ENCODE measurements at regions not wholly inside any gene's neighbourhood (a gene's known extent, or its start where the extent isn't known, plus 50 kb on each side); places are given as distances from the start of the nearest gene placed in this dataset.
"Not testable (repeated sequence)": the region's sequence is repeated elsewhere in the genome, so short reads cannot be mapped to it uniquely, and the experiment has no call there.

DNA sequence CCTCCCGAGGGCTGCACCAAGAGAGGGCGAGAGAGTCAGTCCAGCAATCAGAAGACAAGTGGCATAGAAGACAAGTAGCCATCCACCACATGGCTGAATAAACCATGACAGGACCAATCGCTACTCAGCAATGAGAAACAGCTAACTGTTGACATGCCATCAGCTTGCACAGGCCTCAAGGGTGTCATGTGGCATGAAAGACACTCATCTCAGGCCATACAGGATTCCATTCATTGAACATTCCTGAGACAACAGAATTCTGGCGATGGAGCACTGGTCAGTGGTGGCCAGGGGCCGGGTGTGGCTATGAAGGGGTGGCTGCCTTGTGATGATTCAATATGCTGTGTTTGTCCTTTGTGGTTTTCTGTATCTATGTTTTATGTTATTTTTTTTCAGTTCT lies 182.0 kb downstream of the ADRA2C start:
- not testable (repeated sequence) for H3K9me3 Mint-ChIP-seq; ATAC-seq; H3K36me3 Mint-ChIP-seq; DNase-seq (ENCODE audit: low spot score in 2 of 2)
- peak overlapping the region in 1 of 2 donors; percentile 67 for H3K27ac Mint-ChIP-seq

DNA sequence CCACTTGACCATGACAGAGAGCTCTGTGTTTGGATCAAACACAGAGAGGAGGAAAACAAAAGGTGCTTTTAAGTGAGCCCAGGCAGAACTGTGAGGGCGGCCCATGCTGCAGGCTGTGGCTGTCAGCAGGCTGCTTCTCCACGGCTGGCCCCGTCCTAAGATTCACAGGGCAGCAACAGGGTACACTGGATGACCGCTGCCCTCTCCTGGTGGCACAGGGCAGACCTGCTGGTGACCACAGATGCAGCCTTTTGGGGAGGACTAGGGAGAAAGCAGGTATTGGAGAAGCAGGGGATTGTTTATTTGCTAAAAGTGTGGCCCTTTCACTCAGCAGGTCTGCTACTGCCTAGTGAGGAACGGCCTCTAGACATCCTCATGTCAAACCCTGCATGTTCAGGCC lies 183.7 kb downstream of the ADRA2C start:
- peak overlapping the region in 1 of 2 donors; percentile 40 for H3K27ac Mint-ChIP-seq

DNA sequence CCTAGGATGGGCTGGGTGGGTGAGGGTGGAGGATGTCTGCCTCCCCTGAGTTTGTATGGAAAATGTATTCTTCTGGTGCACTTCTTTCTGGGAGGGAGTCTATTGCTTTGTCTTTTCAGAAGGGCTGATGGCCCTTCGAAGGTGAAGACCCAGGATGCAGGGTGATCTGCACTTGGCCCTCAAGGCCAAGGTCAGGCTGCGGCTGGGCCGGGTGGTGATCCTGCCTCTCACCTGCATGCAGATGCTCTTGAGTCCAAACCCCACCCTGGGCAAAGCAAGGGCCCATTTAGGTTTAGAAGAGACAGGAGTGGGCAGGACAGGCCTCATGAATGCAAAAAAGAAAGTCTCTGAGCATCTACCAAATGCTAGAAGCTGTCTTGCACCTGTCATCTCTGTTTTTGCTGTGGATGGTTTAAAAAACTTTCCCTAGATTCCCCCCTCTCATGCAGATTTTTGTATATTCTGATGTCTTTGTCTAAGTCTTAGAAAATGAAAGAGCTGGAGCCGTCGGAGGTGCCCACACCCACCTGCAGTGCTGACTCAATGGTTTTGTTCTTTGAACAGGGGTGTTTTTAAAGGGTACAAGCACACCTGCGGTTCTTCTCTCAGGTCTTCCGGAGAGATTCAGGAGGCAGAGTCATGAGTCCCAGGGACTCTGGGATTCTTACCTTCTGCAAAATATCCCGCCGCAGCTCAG lies 186.4 kb downstream of the ADRA2C start:
- ATAC-seq; DNase-seq (ENCODE audit: low spot score in 2 of 2); H3K9me3 Mint-ChIP-seq; H3K36me3 Mint-ChIP-seq: not testable (repeated sequence)
- H3K27ac Mint-ChIP-seq = peak overlapping the region in 1 of 2 donors; percentile 81

More for the DNA sequence above, 183.7 kb downstream of the ADRA2C start:
- H3K9me3 Mint-ChIP-seq, H3K36me3 Mint-ChIP-seq, ATAC-seq: not testable (repeated sequence)
- DNase-seq (ENCODE audit: low spot score in 2 of 2) = peak in 1 of 2 donors; percentile 20

DNA sequence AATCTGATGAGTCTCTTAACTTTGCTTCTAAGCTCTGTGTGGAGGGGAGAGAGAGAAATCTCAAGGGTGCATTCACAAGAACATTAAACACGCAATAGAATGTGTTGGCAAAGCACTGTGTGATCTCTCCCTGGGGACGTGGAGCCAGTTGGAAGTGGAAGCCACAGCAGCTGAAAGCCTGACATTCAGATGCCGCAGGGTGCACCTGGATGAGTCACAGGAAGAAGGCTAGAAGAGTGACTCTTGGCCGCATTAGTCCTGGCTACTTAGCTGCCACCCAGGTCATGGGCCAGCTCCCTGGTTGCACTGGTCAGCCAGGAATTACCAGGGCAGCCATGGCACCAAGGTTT lies 186.9 kb downstream of the ADRA2C start:
- not testable (repeated sequence) for H3K36me3 Mint-ChIP-seq; ATAC-seq; DNase-seq (ENCODE audit: low spot score in 2 of 2); H3K9me3 Mint-ChIP-seq
- peak overlapping the region in 1 of 2 donors; percentile 81 for H3K27ac Mint-ChIP-seq

DNA sequence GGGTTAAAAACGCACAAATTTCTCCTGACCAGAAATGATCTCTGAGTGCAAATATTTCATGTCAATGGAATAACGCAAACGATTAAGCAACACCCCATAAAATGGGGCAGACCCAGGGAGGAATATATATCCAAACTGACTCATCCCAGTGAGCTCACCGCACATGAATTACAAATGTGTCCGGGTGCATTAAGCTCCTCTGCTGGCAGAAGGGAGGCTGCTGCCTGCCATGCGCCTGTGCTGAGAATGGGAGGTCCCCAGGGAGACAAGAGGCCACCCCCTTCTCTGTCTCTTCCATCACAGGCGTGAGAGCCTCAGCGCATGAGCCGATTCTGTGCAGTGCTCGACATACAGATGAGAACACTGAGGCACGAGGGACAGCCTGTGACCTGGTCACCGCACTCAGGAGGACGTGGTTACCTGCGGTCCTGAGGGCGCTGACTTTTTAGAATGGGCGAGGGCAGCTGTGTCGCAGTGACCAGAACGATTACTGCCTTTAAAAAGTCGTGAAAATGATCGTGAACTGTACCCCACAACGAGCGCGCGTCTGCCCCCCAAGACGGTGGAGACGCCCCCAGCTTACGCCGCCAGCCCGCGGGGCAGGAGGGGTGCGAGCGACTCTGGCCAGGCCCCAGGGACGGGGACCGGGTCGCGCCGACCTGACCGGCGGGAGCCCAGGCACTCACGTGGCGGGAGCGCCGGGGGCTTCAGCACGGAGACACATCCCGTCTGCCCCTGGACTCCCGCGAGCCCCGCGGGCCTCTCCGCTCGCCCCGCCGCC lies 188.5 kb downstream of the ADRA2C start:
- not testable (repeated sequence) for H3K36me3 Mint-ChIP-seq, ATAC-seq, H3K9me3 Mint-ChIP-seq
- DNase-seq (ENCODE audit: low spot score in 2 of 2) = peak; percentile 66 to 80
- peak overlapping the region; percentile 88 to 91 for H3K27ac Mint-ChIP-seq

DNA sequence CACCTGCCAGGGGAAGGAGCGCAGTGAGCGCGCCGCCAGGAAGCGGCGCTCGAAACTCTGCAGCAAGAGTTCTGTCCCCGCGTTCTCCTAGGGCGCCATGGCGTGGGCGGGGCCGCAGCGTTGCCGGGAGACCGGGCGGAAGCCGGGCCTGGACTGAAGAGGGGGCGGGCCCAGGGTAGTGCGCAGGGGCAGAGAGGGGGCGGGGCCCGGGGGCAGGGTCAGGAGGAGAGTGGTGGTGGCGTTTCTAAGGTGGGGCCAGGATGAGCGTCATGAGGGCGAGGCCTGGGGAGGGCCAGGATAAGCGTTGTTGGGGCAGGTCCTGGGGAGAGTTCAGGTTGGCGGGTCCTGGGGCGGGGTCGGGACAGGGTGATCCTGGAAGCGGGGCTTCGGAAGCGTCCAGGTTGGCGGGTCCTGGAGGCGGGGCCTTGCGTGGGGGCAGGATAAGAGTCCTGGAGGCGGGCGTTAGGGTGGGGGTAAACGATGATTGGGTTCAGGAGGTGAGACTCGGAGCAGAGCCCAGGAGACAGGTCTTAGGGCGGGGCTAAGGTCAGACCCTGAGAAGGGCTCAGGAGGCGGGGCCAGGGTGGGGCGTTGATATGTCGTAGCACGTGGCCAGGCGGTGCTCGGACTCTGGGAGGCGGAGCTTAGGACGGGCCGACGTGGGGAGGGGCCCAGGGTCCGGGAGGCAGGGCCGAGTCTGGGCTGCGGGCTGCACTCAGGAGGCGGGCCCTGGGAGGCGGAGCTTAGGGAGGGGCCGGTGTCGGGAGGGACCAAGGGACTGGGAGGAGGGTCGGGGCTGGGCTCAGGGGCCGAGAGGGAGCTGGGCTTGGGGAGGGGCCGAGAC lies 189.4 kb downstream of the ADRA2C start:
- peak; percentile 100 for ATAC-seq
- DNase-seq (ENCODE audit: low spot score in 2 of 2) = peak; percentile 96 to 97
- peak overlapping the region; percentile 88 to 91 for H3K27ac Mint-ChIP-seq
- not testable (repeated sequence) for H3K36me3 Mint-ChIP-seq, H3K9me3 Mint-ChIP-seq

DNA sequence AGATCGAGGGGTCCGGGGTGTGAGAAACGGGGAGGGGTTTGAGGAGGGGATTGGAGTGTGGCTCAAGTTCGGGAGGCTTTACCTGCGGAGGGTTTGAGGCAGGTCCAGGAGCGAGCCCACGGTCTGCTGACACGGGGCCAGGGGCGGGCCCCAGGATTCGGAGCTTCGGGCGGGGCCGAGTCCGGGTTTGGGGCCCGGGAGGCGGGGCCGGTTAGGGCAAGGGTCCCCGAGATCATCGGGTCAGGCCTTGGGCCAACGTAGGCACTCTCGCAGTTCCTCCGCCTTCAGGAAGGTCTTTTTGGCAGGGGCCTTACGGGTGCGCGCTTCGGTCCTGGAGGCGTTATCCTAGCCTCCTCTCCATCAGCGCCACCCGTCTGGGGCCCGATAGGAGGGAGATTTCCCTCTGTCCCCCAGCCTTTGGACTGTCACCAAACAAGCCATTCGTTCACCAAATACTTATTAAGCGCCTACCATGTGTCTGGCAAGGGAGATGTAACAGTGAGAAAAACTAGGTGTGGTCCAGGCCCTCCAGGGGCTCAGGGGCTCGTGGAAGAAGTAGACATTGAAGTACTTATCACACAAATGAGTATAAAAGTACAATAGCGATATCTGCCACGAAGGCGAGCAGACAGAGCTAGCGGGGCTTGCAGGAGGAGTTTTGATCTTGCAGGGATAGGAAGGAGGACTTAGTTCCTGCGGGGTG lies 190.1 kb downstream of the ADRA2C start:
- not testable (repeated sequence) for ATAC-seq; H3K36me3 Mint-ChIP-seq; H3K9me3 Mint-ChIP-seq; DNase-seq (ENCODE audit: low spot score in 2 of 2)
- H3K27ac Mint-ChIP-seq = peak overlapping the region; percentile 22 to 91

DNA sequence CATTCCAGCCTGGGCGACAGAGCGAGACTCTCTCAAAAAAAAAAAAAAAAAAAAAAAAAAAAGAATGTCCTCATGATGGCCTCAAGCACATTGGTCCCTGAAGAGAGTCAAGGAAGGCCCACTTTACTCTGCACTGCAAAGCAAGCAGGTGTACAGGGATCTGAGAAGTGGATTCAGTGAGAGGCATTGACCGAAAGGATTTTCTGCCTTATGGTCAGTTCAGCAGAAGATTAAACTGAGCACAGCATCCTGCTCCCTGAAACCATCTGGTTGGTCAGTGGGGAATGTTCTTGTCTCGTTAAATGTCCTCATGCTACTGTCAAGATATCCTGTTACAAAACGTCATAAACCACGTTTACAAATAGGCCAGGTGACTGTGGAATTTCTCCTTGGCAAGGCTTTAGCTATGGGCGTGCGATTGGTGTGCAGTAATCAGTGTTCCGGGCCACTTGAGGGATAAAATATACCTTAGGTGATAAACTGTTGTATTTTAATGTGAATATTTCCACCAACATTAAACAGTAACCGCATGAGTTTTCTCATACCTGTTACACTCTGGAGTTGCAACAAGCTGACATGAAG lies 195.0 kb downstream of the ADRA2C start:
- not testable (repeated sequence) for H3K9me3 Mint-ChIP-seq; ATAC-seq; H3K27ac Mint-ChIP-seq; H3K36me3 Mint-ChIP-seq; DNase-seq (ENCODE audit: low spot score in 2 of 2)

DNA sequence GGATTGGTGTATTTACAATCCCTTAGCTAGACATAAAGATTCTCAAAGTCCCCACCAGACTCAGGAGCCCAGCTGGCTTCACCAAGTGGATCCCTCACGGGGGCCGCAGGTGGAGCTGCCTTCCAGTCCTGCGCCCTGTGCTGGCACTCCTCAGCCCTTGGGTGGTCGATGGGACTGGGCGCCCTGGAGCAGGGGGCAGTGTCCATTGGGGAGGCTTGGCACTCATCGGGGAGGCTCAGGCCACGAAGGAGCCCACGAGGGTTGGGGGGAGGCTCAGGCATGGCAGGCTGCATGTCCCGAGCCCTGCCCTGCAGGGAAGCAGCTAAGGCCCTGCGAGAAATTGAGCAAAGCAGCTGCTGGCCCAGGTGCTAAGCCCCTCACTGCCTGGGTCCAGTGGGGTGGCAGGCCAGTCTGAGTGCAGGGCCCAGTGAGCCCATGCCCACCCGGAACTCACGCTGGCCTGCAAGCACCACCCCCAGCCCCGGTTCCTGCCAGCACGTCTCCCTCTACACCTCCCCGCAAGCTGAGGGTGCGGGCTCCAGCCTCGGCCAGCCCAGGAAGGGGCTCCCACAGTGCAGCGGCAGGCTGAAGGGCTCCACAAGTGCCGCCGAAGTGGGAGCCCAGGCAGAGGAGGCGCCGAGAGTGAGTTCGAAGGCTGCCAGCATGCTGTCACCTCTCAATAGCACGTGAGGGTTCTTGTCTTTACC lies 198.5 kb downstream of the ADRA2C start:
- DNase-seq (ENCODE audit: low spot score in 2 of 2); H3K36me3 Mint-ChIP-seq; H3K9me3 Mint-ChIP-seq; H3K27ac Mint-ChIP-seq; ATAC-seq: not testable (repeated sequence)

DNA sequence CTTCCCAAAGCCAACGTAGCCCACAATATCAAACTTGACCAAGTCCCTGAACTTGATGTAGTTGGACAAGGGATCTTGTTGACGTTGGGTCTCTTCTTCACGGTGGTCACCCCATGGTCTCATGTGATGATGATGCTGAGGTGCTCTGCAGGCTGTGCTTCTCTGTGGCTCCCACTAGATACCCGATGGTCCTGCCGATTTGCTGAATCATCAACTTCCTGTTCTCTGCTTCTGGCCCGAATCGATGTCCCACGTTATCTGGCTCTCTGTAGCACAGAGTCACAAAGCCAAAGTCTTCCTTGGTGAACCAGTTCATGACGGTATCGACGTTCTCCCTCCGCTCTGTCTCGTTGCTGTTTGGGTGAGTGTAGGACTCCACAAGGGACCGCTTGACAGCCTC lies 201.0 kb downstream of the ADRA2C start:
- not testable (repeated sequence) for H3K9me3 Mint-ChIP-seq; DNase-seq (ENCODE audit: low spot score in 2 of 2); ATAC-seq; H3K36me3 Mint-ChIP-seq
- peak overlapping the region in 1 of 2 donors; percentile 34 for H3K27ac Mint-ChIP-seq

DNA sequence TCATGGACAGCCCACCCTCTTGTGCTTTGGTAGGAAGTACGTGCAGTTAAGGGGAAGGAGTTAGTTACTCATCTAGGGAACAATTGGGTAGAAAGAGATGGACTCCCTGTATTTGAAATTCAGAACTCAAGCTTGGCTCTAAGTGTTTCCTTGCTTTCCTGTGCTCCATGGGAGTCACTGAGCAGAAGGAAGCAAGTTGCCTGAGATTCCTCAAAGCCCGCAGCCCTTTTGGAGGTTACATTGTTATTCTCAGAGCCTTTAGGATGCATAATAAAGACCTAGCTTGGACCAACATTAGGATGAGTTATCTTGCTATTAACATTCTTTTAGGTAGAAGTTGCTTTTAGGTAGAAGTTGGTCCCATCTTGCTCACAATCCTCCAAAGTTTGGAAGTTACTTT lies 206.4 kb downstream of the ADRA2C start:
- H3K27ac Mint-ChIP-seq; DNase-seq (ENCODE audit: low spot score in 2 of 2); H3K9me3 Mint-ChIP-seq; H3K36me3 Mint-ChIP-seq; ATAC-seq: not testable (repeated sequence)

DNA sequence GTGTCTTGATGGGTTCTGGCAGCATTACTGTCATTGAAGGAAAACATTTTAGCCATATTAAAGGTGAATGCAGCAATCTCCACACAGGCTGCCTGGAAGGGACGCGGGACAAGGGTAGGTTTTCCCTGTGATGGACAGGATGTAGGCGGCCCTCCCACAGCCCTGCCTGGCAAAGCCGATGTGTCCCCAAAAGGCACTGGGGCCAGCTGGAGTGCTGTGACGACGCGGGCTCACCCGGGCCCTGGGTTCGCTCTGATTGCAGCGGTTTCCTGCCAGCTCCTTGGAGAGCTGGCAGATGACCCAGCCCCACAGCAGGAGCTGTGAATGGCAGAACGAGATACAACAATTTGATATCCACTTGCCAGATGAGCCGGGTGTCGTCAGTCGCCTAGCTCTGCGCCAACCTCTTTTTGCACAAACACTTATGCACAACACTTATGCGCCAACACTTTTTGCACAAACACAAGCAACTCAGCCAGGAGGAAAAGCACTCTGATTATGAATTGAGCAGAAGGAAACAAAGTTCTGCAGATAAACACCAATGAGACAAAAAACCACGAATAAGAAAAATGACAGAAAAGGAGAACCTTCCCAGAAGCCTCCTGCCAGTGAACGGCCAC lies 207.5 kb downstream of the ADRA2C start:
- not testable (repeated sequence) for ATAC-seq; H3K9me3 Mint-ChIP-seq; H3K27ac Mint-ChIP-seq; H3K36me3 Mint-ChIP-seq; DNase-seq (ENCODE audit: low spot score in 2 of 2)

DNA sequence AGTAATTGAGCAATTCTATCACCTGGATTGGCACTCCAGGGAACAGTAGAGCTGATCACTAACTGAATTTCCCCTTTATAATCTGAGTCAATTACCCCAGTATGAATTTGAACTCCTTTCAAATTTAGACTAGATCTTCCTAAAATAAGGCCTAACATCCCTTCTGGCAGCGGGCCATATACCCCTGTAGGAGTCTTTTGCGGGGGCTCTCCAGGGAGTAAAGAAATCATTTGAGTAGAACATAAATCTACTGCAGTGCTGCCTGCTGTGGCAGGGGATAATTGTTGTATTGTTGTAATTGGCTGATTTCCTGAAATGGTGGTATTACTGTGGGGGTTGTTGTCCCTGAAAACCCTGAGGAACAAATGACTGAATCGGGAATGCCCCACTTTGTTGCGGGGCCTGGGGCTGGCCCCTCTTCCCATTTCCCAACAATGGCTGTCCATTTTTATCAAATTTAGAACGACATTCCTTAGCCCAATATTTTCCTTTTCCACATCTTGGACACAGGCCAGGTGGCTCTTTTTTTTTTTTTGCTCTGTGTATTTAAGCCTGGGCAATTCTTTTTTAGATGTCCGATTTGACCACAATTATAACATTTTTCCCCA lies 217.4 kb downstream of the ADRA2C start:
- not testable (repeated sequence) for H3K36me3 Mint-ChIP-seq; H3K9me3 Mint-ChIP-seq; DNase-seq (ENCODE audit: low spot score in 2 of 2); ATAC-seq; H3K27ac Mint-ChIP-seq

DNA sequence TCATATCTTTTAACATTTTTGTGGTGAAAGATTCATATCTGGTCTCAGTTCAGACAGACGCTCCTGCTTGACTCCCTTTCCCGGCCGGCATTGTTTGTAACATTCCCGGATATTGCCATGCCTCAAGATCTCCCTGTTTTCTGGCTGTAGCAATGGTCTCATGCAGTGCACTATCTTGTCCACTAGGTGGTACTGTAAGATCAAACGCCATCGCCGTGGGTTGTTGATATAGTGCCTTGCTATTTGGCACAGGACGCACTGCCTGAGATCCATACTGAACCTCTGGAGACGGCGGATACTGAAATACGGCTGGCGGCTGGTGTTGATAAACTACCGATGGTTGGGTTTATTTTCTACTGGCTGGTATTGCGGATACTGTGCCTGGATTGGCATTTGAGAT lies 218.6 kb downstream of the ADRA2C start:
- ATAC-seq; H3K9me3 Mint-ChIP-seq; H3K27ac Mint-ChIP-seq; DNase-seq (ENCODE audit: low spot score in 2 of 2); H3K36me3 Mint-ChIP-seq: not testable (repeated sequence)

DNA sequence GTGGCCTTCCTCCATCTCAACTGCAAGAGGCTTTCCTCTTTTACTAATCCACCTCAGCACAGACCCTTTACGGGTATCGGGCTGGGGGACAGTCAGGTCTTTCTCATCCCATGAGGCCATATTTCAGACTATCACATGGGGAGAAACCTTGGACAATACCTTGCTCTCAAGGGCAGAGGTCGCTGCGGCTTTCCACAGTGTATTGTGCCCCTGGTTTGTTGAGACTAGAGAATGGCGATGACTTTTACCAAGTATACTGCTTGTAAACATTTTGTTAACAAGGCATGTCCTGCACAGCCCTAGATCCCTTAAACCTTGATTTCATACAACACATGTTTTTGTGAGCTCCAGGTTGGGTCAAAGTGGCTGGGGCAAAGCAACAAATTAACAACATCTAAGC lies 220.2 kb downstream of the ADRA2C start:
- ATAC-seq, H3K27ac Mint-ChIP-seq, H3K36me3 Mint-ChIP-seq: not testable (repeated sequence)

More for the DNA sequence above, 220.2 kb downstream of the ADRA2C start:
- DNase-seq (ENCODE audit: low spot score in 2 of 2); H3K9me3 Mint-ChIP-seq: not testable (repeated sequence)

Measured in activated naive CD4-positive, alpha-beta T cell treated with anti-CD3 and anti-CD28 coated beads, Interleukin-2, amount 50 U/mL, for 72 hours (primary cell).